ENCODE measurements at regions not wholly inside any gene's neighbourhood (a gene's known extent, or its start where the extent isn't known, plus 50 kb on each side); places are given as distances from the start of the nearest gene placed in this dataset.
"Not testable (repeated sequence)": the region's sequence is repeated elsewhere in the genome, so short reads cannot be mapped to it uniquely, and the experiment has no call there.

DNA sequence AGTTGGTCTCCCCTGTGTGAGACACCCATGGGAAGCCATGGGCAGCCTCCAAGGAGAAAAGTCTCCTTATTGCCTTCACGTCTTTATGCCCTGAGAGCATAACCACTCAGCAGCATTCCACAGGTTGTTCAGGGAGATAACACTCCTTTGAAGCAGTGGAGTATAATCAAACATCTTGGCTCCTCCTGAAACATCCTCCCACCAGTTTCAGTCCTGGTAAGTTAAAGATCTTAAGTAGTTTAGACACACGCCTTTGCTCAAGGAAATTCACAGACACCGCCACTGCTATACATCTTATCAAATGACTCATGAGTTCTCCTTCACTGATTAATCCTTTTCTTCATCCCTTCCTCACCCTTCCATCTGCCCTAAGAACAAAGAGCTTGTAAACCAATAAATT lies 446.5 kb upstream of the RASGRP1 start:
- TF ChIP-seq EZH2 (IDR thresholded peaks at IDR 0.05; ENCODE audit: insufficient read depth, poor library complexity, severe bottlenecking); EZH2phosphoT487 (IDR thresholded peaks at IDR 0.05; ENCODE audit: insufficient read depth, low read depth): not testable (repeated sequence)
